NB4 (cell line): ENCODE measurements at regions not wholly inside any gene's neighbourhood (a gene's known extent, or its start where the extent isn't known, plus 50 kb on each side); places are given as distances from the start of the nearest gene placed in this dataset.

ENCODE experiments used
- DNase-seq: peaks from one replicate; pipeline ENCODE4 v3.0.0; 2010; ENCODE audit warnings: low read depth
- H3K4me3 ChIP-seq: one replicate; pipeline ENCODE4 v1.5.1; 2011; ENCODE audit warnings: mild to moderate bottlenecking, low read depth, low read length, moderate library complexity
- MAX ChIP-seq: IDR thresholded peaks from 2 replicates; pipeline ENCODE4 v1.6.1; 2011; ENCODE audit warnings: low read depth, low read length
- MYC ChIP-seq: IDR thresholded peaks from 2 replicates; pipeline ENCODE4 v1.6.1; 2011; ENCODE audit warnings: low read depth, low read length
- POLR2A ChIP-seq: IDR thresholded peaks from 2 replicates; pipeline ENCODE4 v1.6.1; 2011; ENCODE audit warnings: mild to moderate bottlenecking; ENCODE audit not compliant: insufficient read length; ENCODE audit errors: extremely low read depth
- TF ChIP-seq, protein P1 (sequence below): IDR thresholded peaks from one replicate; pipeline ENCODE4 v1.5.1; 2012; ENCODE audit warnings: low read depth, low read length

DNA sequence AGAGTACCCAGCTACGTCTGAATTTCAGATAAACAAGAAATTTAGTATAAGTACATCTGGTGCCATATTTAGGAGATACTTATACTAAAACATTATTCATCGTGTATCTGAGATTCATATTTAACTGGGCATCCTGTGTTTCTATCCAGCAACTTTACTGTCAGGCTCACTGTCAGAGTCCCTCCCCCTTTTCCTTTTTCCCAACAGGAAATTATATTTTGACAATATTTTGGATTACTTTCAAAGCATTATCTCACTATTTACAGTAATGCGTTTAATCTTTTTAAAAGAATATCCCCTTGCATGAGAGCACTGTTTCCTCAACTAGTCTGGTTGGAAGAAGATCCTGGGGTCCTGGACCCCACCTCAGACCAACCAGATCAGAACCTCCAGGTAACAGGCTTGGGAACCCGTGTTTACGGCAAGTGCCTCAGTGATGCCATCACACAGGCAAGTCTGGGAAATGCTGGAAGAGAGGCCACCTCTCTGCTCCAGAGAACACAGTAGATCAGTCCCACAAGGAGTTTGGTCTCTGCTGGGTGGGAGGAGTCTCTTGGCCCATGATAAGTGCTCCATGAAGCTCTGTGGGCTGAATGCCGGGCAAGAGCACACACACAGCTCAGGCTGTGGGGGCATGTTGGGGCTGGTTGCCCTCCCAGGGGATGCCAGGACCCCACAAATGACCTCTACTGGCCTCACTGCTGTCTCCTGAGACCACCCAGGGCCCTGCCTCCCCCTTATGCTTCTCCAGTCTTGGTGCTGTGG, 84.2 kb upstream of the UXS1 start:
- TF ChIP-seq MAX (no peak), MYC (no peak), POLR2A (no peak)
- TF ChIP-seq, protein P1, sequence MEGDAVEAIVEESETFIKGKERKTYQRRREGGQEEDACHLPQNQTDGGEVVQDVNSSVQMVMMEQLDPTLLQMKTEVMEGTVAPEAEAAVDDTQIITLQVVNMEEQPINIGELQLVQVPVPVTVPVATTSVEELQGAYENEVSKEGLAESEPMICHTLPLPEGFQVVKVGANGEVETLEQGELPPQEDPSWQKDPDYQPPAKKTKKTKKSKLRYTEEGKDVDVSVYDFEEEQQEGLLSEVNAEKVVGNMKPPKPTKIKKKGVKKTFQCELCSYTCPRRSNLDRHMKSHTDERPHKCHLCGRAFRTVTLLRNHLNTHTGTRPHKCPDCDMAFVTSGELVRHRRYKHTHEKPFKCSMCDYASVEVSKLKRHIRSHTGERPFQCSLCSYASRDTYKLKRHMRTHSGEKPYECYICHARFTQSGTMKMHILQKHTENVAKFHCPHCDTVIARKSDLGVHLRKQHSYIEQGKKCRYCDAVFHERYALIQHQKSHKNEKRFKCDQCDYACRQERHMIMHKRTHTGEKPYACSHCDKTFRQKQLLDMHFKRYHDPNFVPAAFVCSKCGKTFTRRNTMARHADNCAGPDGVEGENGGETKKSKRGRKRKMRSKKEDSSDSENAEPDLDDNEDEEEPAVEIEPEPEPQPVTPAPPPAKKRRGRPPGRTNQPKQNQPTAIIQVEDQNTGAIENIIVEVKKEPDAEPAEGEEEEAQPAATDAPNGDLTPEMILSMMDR = no peak
- no peak for DNase-seq
- no peak overlapping the region for H3K4me3 ChIP-seq

DNA sequence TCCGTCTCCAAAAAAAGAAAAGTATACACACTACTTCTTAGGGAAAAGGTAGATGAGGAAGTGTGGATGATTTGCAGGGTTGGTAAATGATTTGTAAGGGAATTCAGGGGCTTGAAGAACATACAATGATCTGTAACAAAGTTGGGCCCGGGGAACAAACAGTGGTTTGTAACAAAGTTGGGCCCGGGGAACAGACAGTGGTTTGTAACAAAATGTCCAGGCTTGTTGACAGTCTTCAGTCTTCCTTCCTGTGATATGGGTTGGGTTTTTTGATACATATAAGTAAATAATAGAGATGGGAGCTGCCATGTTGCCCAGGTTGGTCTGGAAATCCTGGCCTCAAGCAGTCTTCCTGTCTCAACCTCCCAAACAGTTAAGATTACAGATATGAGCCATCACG, 83.3 kb upstream of the UXS1 start:
- H3K4me3 ChIP-seq = no peak overlapping the region
- no peak for DNase-seq
- TF ChIP-seq, protein P1 = no peak
- no peak for TF ChIP-seq POLR2A
- no peak for TF ChIP-seq MYC
- TF ChIP-seq MAX = no peak

DNA sequence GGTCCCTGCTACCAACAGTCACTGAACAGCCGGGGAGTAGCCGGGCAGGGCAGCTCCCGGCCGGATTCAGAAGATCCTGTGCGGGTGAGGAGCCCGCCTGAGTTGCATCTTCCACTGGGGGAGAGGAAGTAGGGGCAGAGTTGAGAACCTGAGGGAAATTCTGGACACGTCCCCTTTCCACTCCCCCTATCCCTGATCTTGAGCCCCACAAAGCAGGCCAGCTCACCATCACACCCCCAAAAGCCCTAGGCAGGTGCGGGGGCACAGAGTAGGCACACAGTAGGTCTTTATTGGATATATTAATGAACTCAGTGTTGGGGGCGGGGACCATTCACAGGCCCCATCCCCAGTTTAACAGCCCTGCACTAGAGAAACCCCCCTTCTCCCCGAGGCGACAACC, 81.9 kb upstream of the UXS1 start:
- no peak overlapping the region for H3K4me3 ChIP-seq
- TF ChIP-seq POLR2A (no peak), MYC (no peak), MAX (no peak)
- TF ChIP-seq, protein P1 = no peak
- DNase-seq = no peak

DNA sequence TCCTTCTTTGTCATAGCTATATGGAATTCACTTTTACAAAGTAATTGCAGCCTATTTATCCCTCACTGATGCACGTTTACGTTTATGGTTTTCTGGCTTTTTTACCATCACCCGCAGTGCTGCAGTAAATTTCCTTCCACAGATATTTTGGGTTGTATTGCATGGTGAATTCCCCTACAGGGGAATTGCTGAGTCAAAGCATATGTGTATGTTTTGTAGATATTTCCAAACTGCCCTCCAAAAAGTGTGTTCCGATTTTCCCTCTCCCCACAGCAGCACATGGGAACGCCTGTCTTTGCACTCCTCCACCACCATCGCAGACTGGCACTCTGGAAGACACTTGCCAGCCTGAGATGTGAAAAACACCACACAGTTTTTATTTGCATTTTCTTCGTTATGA, 80.6 kb upstream of the UXS1 start:
- H3K4me3 ChIP-seq = no peak overlapping the region
- DNase-seq = no peak
- TF ChIP-seq MYC (no peak), MAX (no peak), POLR2A (no peak)
- TF ChIP-seq, protein P1 = no peak

DNA sequence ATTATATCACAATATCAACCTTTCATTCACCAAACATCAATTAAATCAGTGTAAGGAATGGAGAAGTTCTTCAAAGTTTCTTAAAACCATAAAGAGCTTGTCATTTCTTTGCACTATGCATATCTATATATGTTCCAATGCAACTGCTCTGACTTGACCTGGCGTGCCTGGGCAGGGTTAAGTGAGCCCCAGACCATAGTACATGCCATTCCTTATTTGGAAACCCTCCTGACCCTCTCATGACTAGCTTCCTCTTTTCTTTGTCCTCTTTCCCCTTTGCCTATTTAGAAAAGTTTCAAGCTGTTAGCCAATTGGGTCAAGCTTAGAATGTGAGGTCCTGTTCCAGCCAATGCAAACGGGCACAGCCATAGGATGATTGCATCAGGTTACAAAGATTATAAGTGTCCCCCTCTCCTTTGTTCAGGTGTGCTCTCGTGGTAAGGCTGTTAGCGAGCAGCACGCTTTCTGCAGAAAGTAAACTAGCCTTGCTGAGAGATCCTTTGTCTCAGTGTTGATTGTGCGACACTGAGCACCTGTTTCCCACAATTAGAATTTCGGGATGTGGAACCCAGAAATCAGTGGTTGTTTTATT, 78.2 kb upstream of the UXS1 start:
- peak; percentile 50 for DNase-seq
- no peak for TF ChIP-seq POLR2A
- peak; percentile 10; the same call in 1 of the 2 replicates for TF ChIP-seq MAX
- TF ChIP-seq MYC = no peak; the same call in 1 of the 2 replicates
- TF ChIP-seq, protein P1 = no peak
- no peak overlapping the region for H3K4me3 ChIP-seq

- TF ChIP-seq POLR2A (no peak), MAX (no peak), MYC (no peak)
- TF ChIP-seq, protein P1 = no peak
- H3K4me3 ChIP-seq = no peak overlapping the region
- no peak for DNase-seq
Observed at GRCh38 chr2:106270471-106270891, 76.4 kb upstream of the UXS1 start.
